CD4-positive, alpha-beta T cell treated with Interleukin-1 beta for 1 hour (primary cell): ENCODE measurements at regions not wholly inside any gene's neighbourhood (a gene's known extent, or its start where the extent isn't known, plus 50 kb on each side); places are given as distances from the start of the nearest gene placed in this dataset.
"Not testable (repeated sequence)": the region's sequence is repeated elsewhere in the genome, so short reads cannot be mapped to it uniquely, and the experiment has no call there.

ENCODE experiments used
- DNase-seq, 2 donors: peaks; one replicate each; pipeline ENCODE4 v3.0.0-alpha.2; 2020 to 2022

- DNase-seq: no peak
Measured at GRCh38 chr3:33919312-33920120, 121.1 kb downstream of the PDCD6IP start.

GRCh38 chr3:33920511-33920910, 122.1 kb downstream of the PDCD6IP start:
- DNase-seq: no peak

- no peak for DNase-seq
Measured at GRCh38 chr3:33921608-33922007, 123.2 kb downstream of the PDCD6IP start.

GRCh38 chr3:33926998-33927605, 128.7 kb downstream of the PDCD6IP start:
- DNase-seq: no peak

- DNase-seq: no peak
Measured at GRCh38 chr3:33929813-33930212, 131.4 kb downstream of the PDCD6IP start.

- no peak for DNase-seq
Measured at GRCh38 chr3:33931512-33931911, 133.1 kb downstream of the PDCD6IP start.

GRCh38 chr3:33932010-33932764, 133.8 kb downstream of the PDCD6IP start:
- DNase-seq: no peak

GRCh38 chr3:33936171-33936920, 137.9 kb downstream of the PDCD6IP start:
- DNase-seq: no peak

- no peak for DNase-seq
Measured at GRCh38 chr3:33936921-33937525, 138.6 kb downstream of the PDCD6IP start.

GRCh38 chr3:33937628-33938027, 139.2 kb downstream of the PDCD6IP start:
- DNase-seq: no peak

GRCh38 chr3:33940149-33940548, 141.7 kb downstream of the PDCD6IP start:
- DNase-seq: no peak

- no peak for DNase-seq
Measured at GRCh38 chr3:33940736-33941135, 142.3 kb downstream of the PDCD6IP start.

- no peak for DNase-seq
Measured at GRCh38 chr3:33941804-33942203, 143.4 kb downstream of the PDCD6IP start.

GRCh38 chr3:33942483-33943150, 144.2 kb downstream of the PDCD6IP start:
- no peak for DNase-seq

GRCh38 chr3:33943277-33943676, 144.8 kb downstream of the PDCD6IP start:
- DNase-seq: no peak

GRCh38 chr3:33946612-33947011, 148.2 kb downstream of the PDCD6IP start:
- not testable (repeated sequence) for DNase-seq

- DNase-seq: no peak
Measured at GRCh38 chr3:33947272-33948195, 149.1 kb downstream of the PDCD6IP start.

- no peak for DNase-seq
Measured at GRCh38 chr3:33949074-33949473, 150.6 kb downstream of the PDCD6IP start.

GRCh38 chr3:33954956-33955355, 156.5 kb downstream of the PDCD6IP start:
- DNase-seq: no peak

- no peak for DNase-seq
Measured at GRCh38 chr3:33956206-33956605, 157.8 kb downstream of the PDCD6IP start.

GRCh38 chr3:33956776-33957175, 158.3 kb downstream of the PDCD6IP start:
- no peak for DNase-seq
